HCT116 (cell line): ENCODE measurements at regions not wholly inside any gene's neighbourhood (a gene's known extent, or its start where the extent isn't known, plus 50 kb on each side); places are given as distances from the start of the nearest gene placed in this dataset.

Source experiments
- ATAC-seq: fragments of 200-7000 bp; cut with Tn5 transposase; 2 replicates; pipeline ENCODE4 v1.9.1; 2020; ENCODE audit warnings: mild to moderate bottlenecking, moderate library complexity
- BruUV-seq: library from RNA; stranded (reverse); fragments of 400-500 nt; replicated peaks from 2 replicates; lab custom pipeline; 2021; lab: Mats Ljungman, UMichigan
- CTCF ChIA-PET: fragments of 300-600 bp; sonication (Branson Sonifier 250); formaldehyde crosslinking; loops from one replicate; lab custom pipeline; 2021; ENCODE audit warnings: antibody characterized with exemption; lab: Charles Lee
- POLR2A ChIA-PET: fragments of 300-600, 350-600 bp; sonication (Branson Sonifier 250); formaldehyde crosslinking; loops from one replicate; lab custom pipeline; 2021; ENCODE audit warnings: antibody characterized with exemption; lab: Charles Lee
- RAD21 ChIA-PET, 2 experiments: fragments of 300-600 bp; sonication (Branson Sonifier 250); formaldehyde crosslinking; loops; one replicate each; lab custom pipeline; 2023; ENCODE audit warnings: low total read pairs in 2 of 2; ENCODE audit not compliant: uncharacterized antibody in 2 of 2, unreplicated experiment in 2 of 2, low non-redundant PET in 1 of 2; lab: Charles Lee
- DNase-seq: peaks from one replicate; pipeline ENCODE4 v3.0.0-alpha.2; 2010; ENCODE audit warnings: low read depth, low spot score
- H2AFZ ChIP-seq: fragments of 200-600 bp; shearing (Covaris generic), sonication (generic); 2 replicates; pipeline ENCODE4 v1.6.1; 2017; ENCODE audit warnings: low read depth, mixed run types, mixed read lengths, antibody characterized with exemption, low read length; ENCODE audit not compliant: poor library complexity, severe bottlenecking
- H3K27ac ChIP-seq: 2 replicates; pipeline ENCODE4 v1.5.1; 2012; ENCODE audit warnings: low read depth, low read length
- H3K27me3 ChIP-seq: fragments of 200-600 bp; sonication (generic); 2 replicates; pipeline ENCODE4 v1.6.1; 2016; ENCODE audit warnings: mixed run types, low read length, mixed read lengths; ENCODE audit not compliant: insufficient read depth
- H3K36me3 ChIP-seq, 2 experiments: fragments of 200-500 bp in 1 of 2; fragments of 200-600 bp in 1 of 2; sonication (Bioruptor generic) in 1 of 2; sonication (generic) in 1 of 2; 2 replicates each; pipeline versions ENCODE4 v1.5.1 to v1.6.1; 2014 to 2016; ENCODE audit warnings: low read length in 2 of 2, inconsistent platforms in 1 of 2, mixed read lengths in 1 of 2, mixed run types in 1 of 2; ENCODE audit not compliant: insufficient read depth in 2 of 2, control insufficient read depth in 1 of 2
- H3K4me1 ChIP-seq, 2 experiments: fragments of 200-600 bp in 1 of 2; sonication (generic) in 1 of 2; 2 replicates each; pipeline versions ENCODE4 v1.5.1 to v1.6.1; 2012 to 2017; ENCODE audit warnings: low read length in 2 of 2, inconsistent platforms in 1 of 2, mild to moderate bottlenecking in 1 of 2, mixed read lengths in 1 of 2, mixed run types in 1 of 2, moderate library complexity in 1 of 2; ENCODE audit not compliant: insufficient read depth in 2 of 2, control insufficient read depth in 1 of 2
- H3K4me2 ChIP-seq: fragments of 200-600 bp; sonication (generic); 2 replicates; pipeline ENCODE4 v1.6.1; 2017; ENCODE audit warnings: mixed run types, low read length, mixed read lengths
- H3K4me3 ChIP-seq, 2 experiments: fragments of 200-600 bp in 1 of 2; sonication (generic) in 1 of 2; replicated peaks in 1 of 2; 2 replicates each; pipeline ENCODE4 v1.5.1; 2011 to 2016; ENCODE audit warnings: low read length in 2 of 2, control low read depth in 1 of 2, low read depth in 1 of 2, mild to moderate bottlenecking in 1 of 2, mixed read lengths in 1 of 2, mixed run types in 1 of 2
- H3K79me2 ChIP-seq: fragments of 200-600 bp; sonication (generic); 2 replicates; pipeline ENCODE4 v1.6.1; 2017; ENCODE audit warnings: mild to moderate bottlenecking, mixed run types, low read length, moderate library complexity, mixed read lengths; ENCODE audit not compliant: insufficient read depth
- H3K9ac ChIP-seq: fragments of 200-600 bp; sonication (generic); 2 replicates; pipeline ENCODE4 v1.6.1; 2016; ENCODE audit warnings: low read length, mixed read lengths
- H3K9me2 ChIP-seq: fragments of 200-600 bp; sonication (generic), shearing (Covaris generic); 2 replicates; pipeline ENCODE4 v1.6.1; 2017; ENCODE audit warnings: mixed run types, mild to moderate bottlenecking, moderate library complexity; ENCODE audit not compliant: insufficient read depth
- H3K9me3 ChIP-seq, 2 experiments: fragments of 200-500 bp in 1 of 2; fragments of 200-600 bp in 1 of 2; sonication (Bioruptor generic) in 1 of 2; sonication (generic) in 1 of 2; 2 replicates each; pipeline ENCODE4 v1.6.1; 2014 to 2017; ENCODE audit warnings: low read length in 2 of 2, mixed read lengths in 2 of 2, inconsistent platforms in 1 of 2, low read depth in 1 of 2, mild to moderate bottlenecking in 1 of 2, mixed run types in 1 of 2, moderate library complexity in 1 of 2; ENCODE audit not compliant: control insufficient read depth in 1 of 2, insufficient read depth in 1 of 2
- H4K20me1 ChIP-seq: fragments of 200-600 bp; sonication (generic), shearing (Covaris generic); 2 replicates; pipeline ENCODE4 v1.6.1; 2017; ENCODE audit warnings: mixed run types, mild to moderate bottlenecking, moderate library complexity; ENCODE audit not compliant: insufficient read depth
- ATF3 ChIP-seq: IDR thresholded peaks from 2 replicates; pipeline ENCODE4 v1.6.1; 2012
- CBX3 ChIP-seq: IDR thresholded peaks from 2 replicates; pipeline ENCODE4 v1.6.1; 2012; ENCODE audit warnings: low read depth
- EZH2 ChIP-seq: fragments of 200-600 bp; sonication (generic); IDR thresholded peaks from 2 replicates; pipeline ENCODE4 v1.6.1; 2017; ENCODE audit warnings: antibody characterized with exemption, mixed run types
- JUND ChIP-seq: IDR thresholded peaks from 2 replicates; pipeline ENCODE4 v1.6.1; 2012
- POLR2AphosphoS5 ChIP-seq: IDR thresholded peaks from 2 replicates; pipeline ENCODE4 v1.6.1; 2011; ENCODE audit warnings: mild to moderate bottlenecking, low read depth, low read length, moderate library complexity
- YY1 ChIP-seq: IDR thresholded peaks from 2 replicates; pipeline ENCODE4 v1.6.1; 2011; ENCODE audit warnings: low read length, low read depth, moderate library complexity, mild to moderate bottlenecking; ENCODE audit not compliant: insufficient replicate concordance; ENCODE audit errors: extremely low read depth
- intact Hi-C: fragments of 100-400 bp; cut with micrococcal nuclease; formaldehyde crosslinking; loops from 2 replicates; pipeline ENCODE4 v1.10.0; 2022

DNA sequence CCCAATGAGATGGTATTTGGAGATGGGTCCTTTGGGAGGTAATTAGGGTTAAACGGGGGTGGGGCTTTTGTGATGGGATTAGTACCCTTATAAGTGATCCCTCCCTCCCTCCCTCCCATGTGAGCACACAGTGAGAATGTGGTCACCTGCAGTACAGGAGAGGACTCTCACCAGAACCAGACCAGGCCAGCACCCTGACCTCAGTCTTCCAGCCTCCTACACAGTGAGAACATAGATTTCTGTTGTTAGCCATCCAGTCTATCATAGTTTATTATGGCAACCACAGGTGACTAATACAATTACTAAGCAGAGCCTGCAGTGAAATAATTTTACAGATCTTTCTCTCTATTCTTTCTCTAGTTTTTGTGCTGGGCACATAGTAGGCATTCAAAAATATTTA lies 137.7 kb upstream of the PKDCC start:
- peaks cover 11% of the 10 kb centered on the region; the same call in 1 of the 2 replicates for H3K27me3 ChIP-seq
- no peaks in the 10 kb centered on the region for H3K9me3 ChIP-seq
- no peak overlapping the region for H3K27ac ChIP-seq
- no peak overlapping the region for H3K4me3 ChIP-seq
- H3K9ac ChIP-seq, result no peak overlapping the region
- peaks cover 0 to 7% of the 10 kb centered on the region in 2 experiments; a peak in 1 of 4 replicates for H3K4me1 ChIP-seq
- TF ChIP-seq YY1 (no peak), CBX3 (no peak)
- ATAC-seq, result no peak
- H3K36me3 ChIP-seq, result no peaks in the 10 kb centered on the region
- POLR2A ChIA-PET, result no interaction called here
- BruUV-seq, result no TSS peak
- no peaks in the 10 kb centered on the region for H4K20me1 ChIP-seq
- DNase-seq, result no peak
- intact Hi-C loops, result no loop called here
- H3K79me2 ChIP-seq, result no peaks in the 10 kb centered on the region
- CTCF ChIA-PET, result no interaction called here
- no peaks in the 10 kb centered on the region for H3K9me2 ChIP-seq
- no peak overlapping the region for H2AFZ ChIP-seq
- RAD21 ChIA-PET, result no interaction called here
- no peak overlapping the region for H3K4me2 ChIP-seq

DNA sequence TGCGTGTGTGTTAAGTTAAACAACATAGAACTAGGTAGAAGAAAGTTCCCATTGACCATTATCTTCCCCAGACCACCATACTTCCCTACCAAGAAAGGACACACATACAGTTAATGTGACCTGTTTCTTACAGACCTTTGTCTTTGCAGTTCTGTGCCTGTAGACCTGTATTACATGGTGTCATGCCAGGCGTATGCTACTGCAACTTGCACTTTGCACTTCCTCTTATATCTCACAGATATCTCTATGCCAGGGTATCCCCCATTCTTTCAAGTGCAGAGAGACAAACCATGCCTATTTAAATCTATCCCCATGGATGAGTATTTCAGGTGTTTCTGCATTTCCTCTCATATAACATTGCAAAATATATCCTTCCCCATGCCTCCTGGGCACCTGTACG lies 136.8 kb upstream of the PKDCC start:
- BruUV-seq, result no TSS peak
- DNase-seq, result no peak
- no peaks in the 10 kb centered on the region for H3K36me3 ChIP-seq
- H3K4me1 ChIP-seq, result peaks cover 0 to 7% of the 10 kb centered on the region in 2 experiments; a peak in 1 of 4 replicates
- TF ChIP-seq YY1 (no peak), JUND (no peak), EZH2 (no peak), POLR2AphosphoS5 (no peak), ATF3 (no peak)
- H4K20me1 ChIP-seq, result no peaks in the 10 kb centered on the region
- peaks cover 4% of the 10 kb centered on the region; the same call in 1 of the 2 replicates for H3K27me3 ChIP-seq
- ChIA-PET CTCF (no interaction called here), RAD21 (no interaction called here), POLR2A (no interaction called here)
- no peak for ATAC-seq
- intact Hi-C loops, result no loop called here
- no peaks in the 10 kb centered on the region for H3K79me2 ChIP-seq
- no peak overlapping the region for H3K27ac ChIP-seq
- H3K4me3 ChIP-seq, result no peak overlapping the region
- H2AFZ ChIP-seq, result no peak overlapping the region
- no peak overlapping the region for H3K4me2 ChIP-seq
- H3K9me2 ChIP-seq, result no peaks in the 10 kb centered on the region
- no peak overlapping the region for H3K9ac ChIP-seq
- H3K9me3 ChIP-seq, result no peaks in the 10 kb centered on the region
